ENCODE measurements at regions not wholly inside any gene's neighbourhood (a gene's known extent, or its start where the extent isn't known, plus 50 kb on each side); places are given as distances from the start of the nearest gene placed in this dataset.

GRCh38 chr1:56321150-56321490 is 258.2 kb downstream of the PLPP3 start:
- H3K9me3 ChIP-seq (ENCODE audit: low read length), result no peaks in the 10 kb centered on the region
- H2AFZ ChIP-seq (ENCODE audit: low read length), result no peak overlapping the region
- in situ Hi-C loops (cut with HindIII; ENCODE audit: extremely low pct_ligation_motif_present, low pct_unique_long_range_greater_than_20kb), result no loop called here
- no peaks in the 10 kb centered on the region for H3K36me3 ChIP-seq (replicated peaks in 1 of 2; ENCODE audit: control insufficient read depth in 1 of 2, insufficient read depth in 2 of 2, low read length in 2 of 2)
- H3K4me3 ChIP-seq (replicated peaks in 1 of 3; ENCODE audit: insufficient read depth in 1 of 3, low read depth in 2 of 3, low read length in 3 of 3), result no peak overlapping the region
- no TSS peak for BruUV-seq (replicated peaks)
- no peaks in the 10 kb centered on the region for H3K27me3 ChIP-seq (ENCODE audit: control insufficient read depth in 1 of 2, insufficient read depth in 2 of 2, low read length in 2 of 2)
- H4K20me1 ChIP-seq (ENCODE audit: insufficient read depth, low read length), result no peaks in the 10 kb centered on the region
- H3K4me1 ChIP-seq (ENCODE audit: insufficient read depth, low read length), result no peaks in the 10 kb centered on the region
- H3K79me2 ChIP-seq (ENCODE audit: insufficient read depth, low read length), result no peaks in the 10 kb centered on the region
- no peak overlapping the region for H3K9ac ChIP-seq (ENCODE audit: insufficient read depth, low read depth, low read length)
- TF ChIP-seq ZSCAN12 (CRISPR knock-in tag; IDR thresholded peaks at IDR 0.05) (no peak), GATAD1 (CRISPR knock-in tag; IDR thresholded peaks at IDR 0.05) (no peak), RORA (CRISPR knock-in tag; IDR thresholded peaks at IDR 0.05) (no peak), ZNF552 (CRISPR knock-in tag; IDR thresholded peaks at IDR 0.05; ENCODE audit: borderline replicate concordance) (no peak)
- FAIRE-seq (no peak), DNase-seq (ENCODE audit: low spot score) (no peak), ATAC-seq (no peak)
- POLR2A ChIA-PET, result interaction anchor here (1.5 to 1.7 kb wide), 2 partner anchors 9 to 11 kb away, joined by 3 to 4 read pairs; no protein-coding TSS in a partner anchor
- H3K27ac ChIP-seq (ENCODE audit: extremely low read length, insufficient read depth, low read length), result no peak overlapping the region
- intact Hi-C loops (cut with micrococcal nuclease; ENCODE audit: unreplicated experiment), result no loop called here
- H3K4me2 ChIP-seq (ENCODE audit: low read depth, low read length), result no peak overlapping the region
- 88% methylated on average over 4 of the region's 4 CpGs for WGBS (ENCODE audit: low lambda C conversion rate)
- CTCF ChIA-PET (ENCODE audit: low intra/inter-chr PET ratio, low total read pairs), result no interaction called here

GRCh38 chr1:56320464-56321149 is 258.8 kb downstream of the PLPP3 start:
- no peak for DNase-seq (ENCODE audit: low spot score)
- intact Hi-C loops (cut with micrococcal nuclease; ENCODE audit: unreplicated experiment), result no loop called here
- no peak for FAIRE-seq
- Histone ChIP-seq H3K4me3 (replicated peaks in 1 of 3; ENCODE audit: insufficient read depth in 1 of 3, low read depth in 2 of 3, low read length in 3 of 3) (no peak overlapping the region), H2AFZ (ENCODE audit: low read length) (no peak overlapping the region), H3K9me3 (ENCODE audit: low read length) (no peaks in the 10 kb centered on the region), H3K36me3 (replicated peaks in 1 of 2; ENCODE audit: control insufficient read depth in 1 of 2, insufficient read depth in 2 of 2, low read length in 2 of 2) (no peaks in the 10 kb centered on the region), H3K27ac (ENCODE audit: extremely low read length, insufficient read depth, low read length) (no peak overlapping the region), H4K20me1 (ENCODE audit: insufficient read depth, low read length) (no peaks in the 10 kb centered on the region), H3K9ac (ENCODE audit: insufficient read depth, low read depth, low read length) (no peak overlapping the region), H3K4me2 (ENCODE audit: low read depth, low read length) (no peak overlapping the region), H3K4me1 (ENCODE audit: insufficient read depth, low read length) (peaks cover 5% of the 10 kb centered on the region; the same call in 1 of the 2 replicates), H3K79me2 (ENCODE audit: insufficient read depth, low read length) (no peaks in the 10 kb centered on the region), H3K27me3 (ENCODE audit: control insufficient read depth in 1 of 2, insufficient read depth in 2 of 2, low read length in 2 of 2) (no peaks in the 10 kb centered on the region)
- BruUV-seq (replicated peaks), result no TSS peak
- WGBS (ENCODE audit: low lambda C conversion rate), result 81% methylated on average over 3 of the region's 3 CpGs
- CTCF ChIA-PET (ENCODE audit: low intra/inter-chr PET ratio, low total read pairs), result no interaction called here
- ATAC-seq, result no peak
- POLR2A ChIA-PET, result interaction anchor here (1.5 to 1.7 kb wide), 2 partner anchors 9 to 12 kb away, joined by 3 to 4 read pairs; no protein-coding TSS in a partner anchor
- in situ Hi-C loops (cut with HindIII; ENCODE audit: extremely low pct_ligation_motif_present, low pct_unique_long_range_greater_than_20kb), result no loop called here
- no peak for TF ChIP-seq GPN1 (CRISPR knock-in tag; IDR thresholded peaks at IDR 0.05; ENCODE audit: borderline replicate concordance)
- TF ChIP-seq PHB2 (IDR thresholded peaks at IDR 0.05; ENCODE audit: partially characterized antibody), result no peak
- TF ChIP-seq ZUFSP (CRISPR knock-in tag; IDR thresholded peaks at IDR 0.05; ENCODE audit: borderline replicate concordance), result no peak
- no peak for TF ChIP-seq HNRNPH1 (optimal IDR thresholded peaks at IDR 0.05; ENCODE audit: low read depth, low read length)
- no peak for TF ChIP-seq ZNF570 (CRISPR knock-in tag; IDR thresholded peaks at IDR 0.05; ENCODE audit: borderline replicate concordance)
- no peak for TF ChIP-seq TAF1 (CRISPR knock-in tag; IDR thresholded peaks at IDR 0.05)
- TF ChIP-seq ZBTB46 (CRISPR knock-in tag; IDR thresholded peaks at IDR 0.05; ENCODE audit: borderline replicate concordance), result no peak
- no peak for TF ChIP-seq SP1 (IDR thresholded peaks at IDR 0.05)
- no peak for TF ChIP-seq SP1 (CRISPR knock-in tag; IDR thresholded peaks at IDR 0.05)
- no peak for TF ChIP-seq ATAD3A (CRISPR knock-in tag; IDR thresholded peaks at IDR 0.05)
